HEK293 (cell line): ENCODE measurements at regions not wholly inside any gene's neighbourhood (a gene's known extent, or its start where the extent isn't known, plus 50 kb on each side); places are given as distances from the start of the nearest gene placed in this dataset.

Experiments used
- CTCF ChIP-seq: fragments of 450-650 bp; formaldehyde crosslinking; IDR thresholded peaks from 2 replicates; pipeline ENCODE4 v1.5.1; 2016; ENCODE audit warnings: missing biosample characterization, missing genetic modification characterization
- MEIS1 ChIP-seq: sonication (generic); formaldehyde crosslinking; IDR thresholded peaks from 2 replicates; pipeline ENCODE4 v1.8.1; 2022; ENCODE audit warnings: missing genetic modification reagents, mild to moderate bottlenecking, borderline replicate concordance
- MYNN ChIP-seq: fragments of 450-650 bp; formaldehyde crosslinking; IDR thresholded peaks from 2 replicates; pipeline ENCODE4 v1.5.1; 2016; ENCODE audit warnings: missing biosample characterization, missing genetic modification characterization, borderline replicate concordance
- MZF1 ChIP-seq: fragments of 450-650 bp; formaldehyde crosslinking; IDR thresholded peaks from 2 replicates; pipeline ENCODE4 v1.5.1; 2017; ENCODE audit warnings: missing biosample characterization, missing genetic modification characterization, borderline replicate concordance
- REST ChIP-seq: fragments of 450-650 bp; formaldehyde crosslinking; IDR thresholded peaks from 2 replicates; pipeline ENCODE4 v1.5.1; 2016; ENCODE audit warnings: missing biosample characterization, missing genetic modification characterization
- TSHZ1 ChIP-seq: fragments of 450-650 bp; formaldehyde crosslinking; IDR thresholded peaks from 2 replicates; pipeline ENCODE4 v1.5.1; 2016; ENCODE audit warnings: missing biosample characterization, missing genetic modification characterization, borderline replicate concordance
- ZNF133 ChIP-seq: fragments of 450-650 bp; formaldehyde crosslinking; IDR thresholded peaks from 2 replicates; pipeline ENCODE4 v1.5.1; 2016; ENCODE audit warnings: missing biosample characterization, missing genetic modification characterization
- ZNF138 ChIP-seq: fragments of 450-650 bp; formaldehyde crosslinking; IDR thresholded peaks from 2 replicates; pipeline ENCODE4 v1.5.1; 2016; ENCODE audit warnings: missing biosample characterization, missing genetic modification characterization, borderline replicate concordance
- ZNF621 ChIP-seq: fragments of 450-650 bp; formaldehyde crosslinking; IDR thresholded peaks from 2 replicates; pipeline ENCODE4 v1.5.1; 2017; ENCODE audit warnings: missing biosample characterization, missing genetic modification characterization
- ZNF629 ChIP-seq: fragments of 450-650 bp; formaldehyde crosslinking; IDR thresholded peaks from 2 replicates; pipeline ENCODE4 v1.5.1; 2017; ENCODE audit warnings: missing biosample characterization, missing genetic modification characterization
- ZNF768 ChIP-seq: fragments of 450-650 bp; formaldehyde crosslinking; IDR thresholded peaks from 2 replicates; pipeline ENCODE4 v1.5.1; 2018; ENCODE audit warnings: missing biosample characterization, mild to moderate bottlenecking, missing genetic modification characterization

DNA sequence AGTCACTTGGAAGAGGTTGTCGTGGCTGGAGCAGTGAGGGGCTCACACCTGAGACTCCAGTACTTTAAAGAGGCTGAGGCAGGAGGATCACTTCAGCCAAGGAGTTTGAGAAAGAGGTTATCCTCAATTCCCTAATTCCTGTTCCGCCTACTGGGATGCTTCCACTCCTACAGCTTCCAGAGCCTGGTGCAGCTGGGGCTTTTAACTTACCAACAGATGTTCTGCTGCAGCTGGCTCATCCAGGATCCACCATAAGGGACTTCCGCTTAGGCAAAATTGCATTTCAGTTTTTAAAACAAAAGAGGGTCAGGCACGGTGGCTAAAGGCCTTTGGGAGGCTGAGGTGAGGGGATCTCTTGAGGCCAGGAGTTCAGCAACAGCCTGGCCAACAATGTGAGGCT lies 59.1 kb upstream of the CDYL start:
- no peak for TF ChIP-seq MZF1 (tag by site-specific recombination)
- no peak for TF ChIP-seq CTCF (tag by site-specific recombination)
- no peak for TF ChIP-seq ZNF621 (tag by site-specific recombination)
- no peak for TF ChIP-seq ZNF629 (tag by site-specific recombination)
- no peak for TF ChIP-seq MEIS1 (CRISPR knock-in tag)
- TF ChIP-seq ZNF138 (tag by site-specific recombination), result no peak
- no peak for TF ChIP-seq TSHZ1 (tag by site-specific recombination)
- TF ChIP-seq MYNN, result no peak
- no peak for TF ChIP-seq ZNF768
- no peak for TF ChIP-seq REST (tag by site-specific recombination)
- no peak for TF ChIP-seq ZNF133
